HPDE6-E6E7 (cell line): ENCODE measurements at regions not wholly inside any gene's neighbourhood (a gene's known extent, or its start where the extent isn't known, plus 50 kb on each side); places are given as distances from the start of the nearest gene placed in this dataset.
"Not testable (repeated sequence)": the region's sequence is repeated elsewhere in the genome, so short reads cannot be mapped to it uniquely, and the experiment has no call there.

Source experiments
- DNase-seq: peaks from one replicate; pipeline ENCODE4 v3.0.0; 2011; ENCODE audit warnings: missing footprints; ENCODE audit errors: extremely low spot score

- no peak for DNase-seq
Observed at GRCh38 chr5:155765715-155766114, 561.2 kb upstream of the SGCD start.

- DNase-seq = no peak
Observed at GRCh38 chr5:155767470-155767869, 559.5 kb upstream of the SGCD start.

GRCh38 chr5:155768332-155768731, 558.6 kb upstream of the SGCD start:
- DNase-seq = no peak

GRCh38 chr5:155772009-155772662, 554.8 kb upstream of the SGCD start:
- DNase-seq = no peak

- DNase-seq = no peak
Observed at GRCh38 chr5:155773680-155774079, 553.3 kb upstream of the SGCD start.

- DNase-seq = no peak
Observed at GRCh38 chr5:155780260-155780659, 546.7 kb upstream of the SGCD start.

- DNase-seq = no peak
Observed at GRCh38 chr5:155783246-155783645, 543.7 kb upstream of the SGCD start.

GRCh38 chr5:155783791-155784190, 543.2 kb upstream of the SGCD start:
- no peak for DNase-seq

- DNase-seq = no peak
Observed at GRCh38 chr5:155786108-155786507, 540.9 kb upstream of the SGCD start.

GRCh38 chr5:155792873-155793272, 534.1 kb upstream of the SGCD start:
- no peak for DNase-seq

- no peak for DNase-seq
Observed at GRCh38 chr5:155794795-155795194, 532.2 kb upstream of the SGCD start.

GRCh38 chr5:155799308-155799707, 527.7 kb upstream of the SGCD start:
- DNase-seq = no peak

GRCh38 chr5:155807884-155808576, 518.9 kb upstream of the SGCD start:
- no peak for DNase-seq

- DNase-seq = no peak
Observed at GRCh38 chr5:155815248-155815647, 511.7 kb upstream of the SGCD start.

GRCh38 chr5:155822177-155822576, 504.8 kb upstream of the SGCD start:
- DNase-seq = no peak

- DNase-seq = no peak
Observed at GRCh38 chr5:155826611-155827507, 500.1 kb upstream of the SGCD start.

GRCh38 chr5:155827508-155827815, 499.5 kb upstream of the SGCD start:
- DNase-seq = not testable (repeated sequence)

GRCh38 chr5:155827949-155828348, 499.0 kb upstream of the SGCD start:
- no peak for DNase-seq

GRCh38 chr5:155831491-155831890, 495.5 kb upstream of the SGCD start:
- DNase-seq = no peak

GRCh38 chr5:155833287-155833686, 493.7 kb upstream of the SGCD start:
- no peak for DNase-seq

GRCh38 chr5:155834271-155834975, 492.5 kb upstream of the SGCD start:
- no peak for DNase-seq
